Activated T-helper 1 cell treated with Interleukin-2 at 50 U/mL for 16 hours (primary cell): ENCODE measurements at regions not wholly inside any gene's neighbourhood (a gene's known extent, or its start where the extent isn't known, plus 50 kb on each side); places are given as distances from the start of the nearest gene placed in this dataset.

Experiments
- DNase-seq: peaks from one replicate; pipeline ENCODE4 v3.0.0-alpha.2; 2020; ENCODE audit warnings: low read depth

GRCh38 chr3:178397202-178397601 lies 139.0 kb upstream of the KCNMB2 start:
- DNase-seq = no peak

GRCh38 chr3:178397836-178398235 lies 138.4 kb upstream of the KCNMB2 start:
- DNase-seq = no peak

GRCh38 chr3:178404961-178405360 lies 131.3 kb upstream of the KCNMB2 start:
- no peak for DNase-seq

GRCh38 chr3:178405531-178405930 lies 130.7 kb upstream of the KCNMB2 start:
- DNase-seq = no peak

DNA sequence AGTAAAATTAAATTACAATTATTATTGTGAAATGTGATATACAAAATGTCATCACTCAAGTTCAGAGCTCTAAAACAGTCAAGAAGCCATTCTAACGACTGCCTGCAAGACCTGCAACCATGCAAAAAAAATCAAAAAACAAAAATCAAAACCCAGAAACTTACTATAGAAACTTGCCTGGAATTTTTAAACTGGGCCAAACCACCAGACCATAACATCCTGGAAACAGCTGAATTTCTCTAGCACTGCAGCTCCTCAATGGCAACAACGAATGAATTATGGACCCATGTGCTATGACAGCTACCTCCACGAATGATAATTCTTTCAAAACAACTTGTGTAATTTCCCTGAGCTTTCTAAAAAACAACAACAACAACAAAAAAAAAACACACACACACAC lies 130.0 kb upstream of the KCNMB2 start:
- DNase-seq = no peak

DNA sequence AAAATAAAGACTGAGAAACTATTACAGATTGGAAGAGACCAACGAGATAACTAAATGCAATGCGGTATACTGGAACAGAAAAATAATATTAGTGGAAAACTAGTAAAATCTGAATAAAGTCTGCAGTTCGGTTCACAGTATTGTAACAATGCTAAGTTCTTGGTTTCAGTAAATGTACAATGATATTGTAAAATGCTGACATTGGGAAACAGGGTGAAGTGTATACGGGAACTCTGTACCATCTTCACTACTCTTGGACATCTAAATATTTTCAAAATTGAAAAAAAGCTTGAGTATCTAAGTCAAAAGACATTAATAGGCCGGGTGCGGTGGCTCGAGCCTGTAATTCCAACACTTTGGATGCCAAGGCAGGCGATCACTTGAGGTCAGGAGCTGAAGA lies 120.9 kb upstream of the KCNMB2 start:
- DNase-seq = no peak

GRCh38 chr3:178417736-178418135 lies 118.5 kb upstream of the KCNMB2 start:
- DNase-seq = no peak

GRCh38 chr3:178419071-178419470 lies 117.2 kb upstream of the KCNMB2 start:
- DNase-seq = no peak

DNA sequence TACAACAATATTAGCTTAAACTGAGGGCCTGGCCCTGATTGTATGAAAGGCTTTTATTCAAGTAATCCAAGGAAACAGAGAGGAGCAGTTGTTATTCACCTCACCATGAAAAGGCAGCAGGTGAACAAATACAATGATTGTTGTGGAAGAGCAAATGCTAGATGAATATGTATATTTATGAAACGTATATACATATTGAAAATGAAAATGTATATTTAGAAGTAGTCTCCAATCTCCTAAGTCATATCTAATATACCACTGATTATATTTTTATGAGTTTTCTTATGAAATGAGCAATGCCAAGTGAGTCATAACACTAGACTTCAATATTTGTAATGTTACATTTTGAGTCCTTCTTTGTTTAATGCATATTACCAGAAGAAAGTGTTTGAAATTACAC lies 116.2 kb upstream of the KCNMB2 start:
- DNase-seq = no peak

GRCh38 chr3:178421069-178421468 lies 115.2 kb upstream of the KCNMB2 start:
- no peak for DNase-seq

DNA sequence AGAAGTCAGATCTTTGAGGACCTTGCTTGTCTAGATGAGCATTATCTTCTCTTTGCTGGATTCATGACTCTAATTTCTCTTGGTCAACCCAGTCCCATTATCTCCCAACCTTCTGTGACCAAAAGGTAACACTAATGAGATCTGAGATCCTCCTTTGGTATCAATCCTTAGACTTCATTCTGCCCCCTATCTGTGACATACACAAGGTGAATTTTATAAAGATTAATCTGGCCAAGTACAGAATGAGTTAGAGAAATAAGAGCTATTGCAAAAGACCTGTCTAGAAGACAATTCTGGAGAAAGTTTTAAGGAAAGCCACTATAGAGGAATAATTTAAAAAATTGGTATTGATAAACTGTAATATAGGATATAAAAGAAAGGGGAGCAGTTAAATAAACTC lies 113.8 kb upstream of the KCNMB2 start:
- no peak for DNase-seq

DNA sequence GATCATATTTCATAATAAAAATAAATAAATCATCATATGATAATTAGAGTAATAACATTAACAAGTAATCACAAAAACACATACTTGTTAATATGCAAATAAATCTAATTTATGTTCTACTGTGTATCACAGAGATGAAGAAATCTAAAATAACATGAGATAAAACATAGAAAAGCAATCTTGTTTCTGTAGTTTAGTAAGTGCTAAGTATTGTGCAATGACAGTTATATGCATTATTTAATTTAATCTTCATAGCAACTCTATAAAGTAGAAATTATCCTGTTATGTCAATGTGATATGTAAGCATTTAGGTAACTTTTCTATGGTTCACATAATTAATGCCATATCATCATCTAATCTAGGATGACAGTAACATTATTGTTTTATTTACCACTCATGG lies 108.2 kb upstream of the KCNMB2 start:
- no peak for DNase-seq

DNA sequence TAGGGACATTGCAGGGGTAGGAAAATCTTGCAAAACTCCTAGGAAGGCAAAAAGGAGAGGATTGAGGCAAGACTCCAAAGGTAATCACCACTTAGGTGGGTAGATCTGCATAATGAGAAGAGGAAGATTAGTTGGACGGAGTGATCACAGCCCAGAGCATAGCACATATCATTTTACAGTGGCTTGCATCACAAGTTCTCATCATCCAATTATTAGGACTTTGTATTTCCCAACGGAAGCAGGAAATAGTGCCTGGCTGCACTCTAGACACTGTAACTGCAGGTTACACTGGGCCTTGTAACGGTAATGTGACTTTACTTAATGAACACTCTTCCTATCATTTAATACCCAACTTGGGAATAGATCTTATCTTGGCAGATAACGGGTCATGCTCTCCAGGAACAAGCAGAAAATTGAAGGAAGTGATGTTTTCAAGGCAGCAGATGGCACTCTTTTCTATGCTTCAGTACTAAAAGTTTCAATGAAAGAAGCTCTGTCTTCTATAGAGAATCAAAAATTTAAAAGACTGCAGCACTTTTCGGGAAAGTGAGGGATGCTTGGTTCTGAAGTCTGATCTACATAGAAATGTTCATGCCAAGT lies 101.9 kb upstream of the KCNMB2 start:
- no peak for DNase-seq

GRCh38 chr3:178435575-178435974 lies 100.7 kb upstream of the KCNMB2 start:
- no peak for DNase-seq

GRCh38 chr3:178436773-178437172 lies 99.5 kb upstream of the KCNMB2 start:
- DNase-seq = no peak

DNA sequence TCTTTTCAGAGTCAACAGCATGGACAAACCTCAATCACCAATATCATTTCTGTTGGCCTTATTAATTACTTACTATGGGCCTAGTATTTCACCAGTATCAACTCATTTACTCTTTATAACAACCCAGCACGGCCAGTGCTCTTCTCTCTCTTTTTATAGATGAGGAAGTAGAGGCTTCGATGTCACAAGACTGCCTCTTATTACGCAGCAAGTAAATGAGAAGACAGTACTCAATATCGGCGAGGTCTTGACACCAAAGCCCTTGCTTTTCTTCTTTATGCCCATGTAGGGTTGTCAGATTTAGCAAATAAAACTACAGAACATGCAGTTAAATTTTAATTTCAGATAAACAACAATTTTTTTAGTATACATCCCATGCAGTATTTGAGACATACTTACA lies 99.0 kb upstream of the KCNMB2 start:
- no peak for DNase-seq

GRCh38 chr3:178439504-178439903 lies 96.7 kb upstream of the KCNMB2 start:
- no peak for DNase-seq

DNA sequence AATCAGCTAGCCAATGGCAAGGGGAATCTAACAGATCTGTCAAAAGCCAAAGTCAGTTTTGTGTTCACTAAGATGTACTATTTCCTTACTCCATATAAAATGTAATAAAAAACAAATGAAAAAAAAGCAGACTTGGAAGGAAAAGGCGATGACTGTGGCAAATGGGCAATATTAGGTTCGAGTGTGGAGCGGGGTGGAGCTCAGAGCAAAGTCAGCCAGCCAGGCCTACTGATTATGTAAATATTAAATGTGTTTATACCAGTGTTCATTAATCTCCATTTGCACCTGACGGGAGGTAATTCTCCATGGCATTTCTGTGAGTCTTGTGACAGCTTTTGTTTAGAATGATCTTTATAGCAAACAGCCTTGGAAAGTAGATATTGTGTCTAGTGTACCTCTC lies 96.2 kb upstream of the KCNMB2 start:
- DNase-seq = no peak

DNA sequence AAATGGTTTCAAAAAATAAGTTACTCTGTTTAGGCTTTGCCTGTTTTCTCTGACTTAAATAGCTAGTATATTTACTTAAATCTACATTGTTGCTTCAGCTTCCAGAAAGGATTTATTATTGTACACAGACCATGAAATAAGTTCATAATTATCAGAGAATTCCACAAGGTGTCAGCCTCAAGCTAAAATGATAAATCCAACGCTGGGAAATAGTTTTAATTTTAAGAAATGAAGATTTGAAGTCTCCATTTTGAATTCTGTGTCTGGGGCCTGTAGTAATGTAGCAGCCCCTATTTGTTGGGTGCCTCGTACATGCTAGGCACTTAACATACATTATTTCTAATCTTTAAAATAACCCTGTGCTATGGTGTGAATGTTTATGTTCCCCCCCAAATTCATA lies 92.6 kb upstream of the KCNMB2 start:
- no peak for DNase-seq

- no peak for DNase-seq
Observed at GRCh38 chr3:178445139-178445538, 91.1 kb upstream of the KCNMB2 start.

GRCh38 chr3:178446059-178446458 lies 90.2 kb upstream of the KCNMB2 start:
- DNase-seq = no peak

GRCh38 chr3:178450476-178450875 lies 85.8 kb upstream of the KCNMB2 start:
- DNase-seq = no peak

GRCh38 chr3:178451799-178452198 lies 84.4 kb upstream of the KCNMB2 start:
- DNase-seq = no peak

- DNase-seq = no peak
Observed at GRCh38 chr3:178454726-178455125, 81.5 kb upstream of the KCNMB2 start.

GRCh38 chr3:178455226-178455625 lies 81.0 kb upstream of the KCNMB2 start:
- no peak for DNase-seq
